Sigmoid colon (tissue), 6 donors: ENCODE measurements at regions not wholly inside any gene's neighbourhood (a gene's known extent, or its start where the extent isn't known, plus 50 kb on each side); places are given as distances from the start of the nearest gene placed in this dataset.

ENCODE experiments used
- DNase-seq: peaks from one replicate; pipeline ENCODE4 v3.0.0-alpha.2; 2019
- H3K27ac ChIP-seq, 4 donors: fragments of 200-600 bp; sonication (generic); one replicate each; pipeline ENCODE4 v1.5.1; 2016 to 2019; ENCODE audit warnings: mild to moderate bottlenecking in 1 of 4
- H3K27me3 ChIP-seq, 3 donors: fragments of 200-600 bp; sonication (generic); one replicate each; pipeline ENCODE4 v1.5.1; 2019; ENCODE audit warnings: mild to moderate bottlenecking in 1 of 3
- H3K36me3 ChIP-seq, 4 donors: fragments of 200-600 bp; sonication (generic); one replicate each; pipeline ENCODE4 v1.5.1; 2016 to 2019
- H3K4me1 ChIP-seq, 4 donors: fragments of 200-600 bp; sonication (generic); one replicate each; pipeline ENCODE4 v1.5.1; 2017 to 2019
- H3K4me3 ChIP-seq, 4 donors: fragments of 200-600 bp; sonication (generic); one replicate each; pipeline ENCODE4 v1.5.1; 2017 to 2019; ENCODE audit warnings: mild to moderate bottlenecking in 2 of 4, moderate library complexity in 1 of 4
- H3K9me3 ChIP-seq, 4 donors: fragments of 200-600 bp in 3 of 4; sonication (generic) in 3 of 4; one replicate each; pipeline versions ENCODE4 v1.5.1 to v1.6.1; 2013 to 2019
- EP300 ChIP-seq, 4 donors: sonication (generic); formaldehyde crosslinking; IDR thresholded peaks; one replicate each; pipeline ENCODE4 v1.6.1; 2017; ENCODE audit warnings: antibody characterized with exemption in 4 of 4
- POLR2A ChIP-seq, 2 donors: fragments of 450-650 bp; IDR thresholded peaks; one replicate each; pipeline ENCODE4 v1.6.1; 2016; ENCODE audit warnings: antibody characterized with exemption in 2 of 2, mild to moderate bottlenecking in 2 of 2, moderate library complexity in 2 of 2
- POLR2AphosphoS5 ChIP-seq, 4 donors: sonication (generic); formaldehyde crosslinking; IDR thresholded peaks; one replicate each; pipeline ENCODE4 v1.6.1; 2017; ENCODE audit warnings: antibody characterized with exemption in 4 of 4
- WGBS, 2 donors: extraction: QIAGEN DNeasy Blood & Tissue Kit; methylation state at CpG; one replicate each; pipeline ENCODE4 v1.1.7; 2013; 5-methylcytosine and 5-hydroxymethylcytosine counted together
- intact Hi-C: fragments of 100-400 bp; cut with DNase I; formaldehyde crosslinking; loops from one replicate; pipeline ENCODE4 v1.15.1; 2023
- TF ChIP-seq, protein P1 (sequence below), 4 experiments: fragments of 450-650 bp in 3 of 4; fragments of 200-600 bp in 1 of 4; IDR thresholded peaks; one replicate each; pipeline ENCODE4 v1.5.1; 2016 to 2019; ENCODE audit warnings: antibody characterized with exemption in 4 of 4, mild to moderate bottlenecking in 3 of 4, moderate library complexity in 2 of 4
- donor health status: healthy with polysubstance abuse.
- donor health status: healthy.

DNA sequence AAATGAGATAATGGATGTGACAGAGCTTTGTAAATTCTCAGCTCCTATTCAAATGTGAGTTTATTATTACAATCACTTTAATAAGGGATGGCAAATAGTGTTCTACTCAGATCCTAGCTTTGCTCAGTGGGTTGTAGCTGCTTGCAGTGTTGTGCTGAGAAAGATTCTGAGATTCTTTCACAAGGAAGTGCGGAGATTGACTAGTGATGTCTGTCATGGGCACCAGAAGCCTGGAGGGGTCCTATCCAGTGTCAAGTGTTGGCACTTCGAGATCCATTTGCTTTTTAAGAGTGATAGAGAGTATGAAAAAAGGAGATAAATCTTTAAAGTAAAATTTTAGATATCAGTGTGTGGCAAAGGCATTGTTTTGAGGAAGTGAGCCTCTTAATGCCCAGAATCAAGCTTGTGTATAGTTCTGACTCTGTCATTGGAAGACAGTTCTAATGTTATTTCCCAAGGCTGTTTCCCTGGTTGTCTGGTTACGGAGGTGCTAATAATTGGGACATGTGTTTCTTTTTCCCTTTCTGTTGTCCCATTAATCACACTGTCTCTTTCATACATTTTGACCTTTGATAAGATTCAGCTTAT is 181.7 kb upstream of the SPRED2 start:
- peaks cover 0 to 9% (median 0%) of the 10 kb centered on the region in 4 donors for H3K4me1 ChIP-seq
- no peak for TF ChIP-seq POLR2A (IDR thresholded peaks at IDR 0.05)
- no peak for TF ChIP-seq POLR2AphosphoS5 (IDR thresholded peaks at IDR 0.05)
- no peak for TF ChIP-seq EP300 (IDR thresholded peaks at IDR 0.05)
- TF ChIP-seq, protein P1, sequence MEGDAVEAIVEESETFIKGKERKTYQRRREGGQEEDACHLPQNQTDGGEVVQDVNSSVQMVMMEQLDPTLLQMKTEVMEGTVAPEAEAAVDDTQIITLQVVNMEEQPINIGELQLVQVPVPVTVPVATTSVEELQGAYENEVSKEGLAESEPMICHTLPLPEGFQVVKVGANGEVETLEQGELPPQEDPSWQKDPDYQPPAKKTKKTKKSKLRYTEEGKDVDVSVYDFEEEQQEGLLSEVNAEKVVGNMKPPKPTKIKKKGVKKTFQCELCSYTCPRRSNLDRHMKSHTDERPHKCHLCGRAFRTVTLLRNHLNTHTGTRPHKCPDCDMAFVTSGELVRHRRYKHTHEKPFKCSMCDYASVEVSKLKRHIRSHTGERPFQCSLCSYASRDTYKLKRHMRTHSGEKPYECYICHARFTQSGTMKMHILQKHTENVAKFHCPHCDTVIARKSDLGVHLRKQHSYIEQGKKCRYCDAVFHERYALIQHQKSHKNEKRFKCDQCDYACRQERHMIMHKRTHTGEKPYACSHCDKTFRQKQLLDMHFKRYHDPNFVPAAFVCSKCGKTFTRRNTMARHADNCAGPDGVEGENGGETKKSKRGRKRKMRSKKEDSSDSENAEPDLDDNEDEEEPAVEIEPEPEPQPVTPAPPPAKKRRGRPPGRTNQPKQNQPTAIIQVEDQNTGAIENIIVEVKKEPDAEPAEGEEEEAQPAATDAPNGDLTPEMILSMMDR (IDR thresholded peaks at IDR 0.05), result no peak
- intact Hi-C loops, result no loop called here
- H3K27me3 ChIP-seq, result no peaks in the 10 kb centered on the region
- no peak overlapping the region for H3K4me3 ChIP-seq
- no peaks in the 10 kb centered on the region for H3K36me3 ChIP-seq
- WGBS, 2 donors, result 84 to 90% methylated on average over 3 of the region's 3 CpGs
- no peaks in the 10 kb centered on the region for H3K9me3 ChIP-seq
- DNase-seq, result no peak
- H3K27ac ChIP-seq, result no peak overlapping the region

DNA sequence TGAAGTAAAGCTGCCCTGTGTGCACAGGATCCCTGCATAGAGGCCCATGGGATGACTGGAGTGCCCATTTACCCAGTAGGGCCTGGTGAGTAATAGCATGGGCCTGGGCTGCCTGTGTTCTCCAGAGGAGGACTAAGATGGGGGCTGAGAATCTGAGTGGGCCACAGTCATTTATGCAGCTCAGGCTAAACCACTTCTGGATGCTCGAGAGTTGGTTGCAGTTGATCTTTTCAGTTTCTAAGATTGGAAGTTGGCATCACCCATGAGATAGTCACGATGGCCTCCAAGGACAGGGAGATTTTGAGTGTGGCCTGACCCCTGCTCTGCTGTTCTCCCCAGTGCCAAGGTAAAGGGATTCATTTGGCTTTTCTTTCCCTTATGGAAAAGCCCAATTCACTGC is 179.1 kb upstream of the SPRED2 start:
- no peak overlapping the region for H3K27ac ChIP-seq
- no peaks in the 10 kb centered on the region for H3K27me3 ChIP-seq
- no peak overlapping the region for H3K4me3 ChIP-seq
- intact Hi-C loops, result no loop called here
- no peaks in the 10 kb centered on the region for H3K9me3 ChIP-seq
- no peaks in the 10 kb centered on the region for H3K36me3 ChIP-seq
- peaks cover 0 to 14% (median under 1%) of the 10 kb centered on the region in 4 donors for H3K4me1 ChIP-seq
- 85 to 88% methylated on average over 2 of the region's 2 CpGs for WGBS, 2 donors
- no peak for DNase-seq
- TF ChIP-seq POLR2A (IDR thresholded peaks at IDR 0.05), result no peak
- TF ChIP-seq EP300 (IDR thresholded peaks at IDR 0.05), result no peak
- TF ChIP-seq POLR2AphosphoS5 (IDR thresholded peaks at IDR 0.05), result no peak
- TF ChIP-seq, protein P1 (IDR thresholded peaks at IDR 0.05), result no peak

DNA sequence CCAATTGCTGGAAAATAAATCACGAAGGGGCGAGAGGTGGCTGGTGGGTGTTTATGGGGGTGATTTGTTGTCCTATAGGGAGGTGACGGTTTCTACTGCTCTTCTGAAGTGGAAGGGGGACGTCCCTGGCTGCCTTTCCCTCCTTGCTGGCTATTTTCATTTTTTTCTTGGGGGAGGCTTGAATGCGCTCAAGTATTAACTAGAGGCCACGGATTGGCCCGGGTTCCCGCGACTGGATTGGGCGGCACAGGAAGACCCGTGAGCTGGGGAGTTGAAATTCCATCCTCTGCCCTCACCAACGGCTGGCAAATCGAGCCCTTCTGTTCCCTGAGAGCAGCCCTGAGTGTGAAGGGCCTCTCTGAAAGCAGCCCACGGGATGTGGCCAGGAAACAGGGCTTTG is 176.5 kb upstream of the SPRED2 start:
- intact Hi-C loops, result no loop called here
- no peaks in the 10 kb centered on the region for H3K36me3 ChIP-seq
- no peak for DNase-seq
- H3K4me1 ChIP-seq, result peaks cover 0 to 36% (median 22%) of the 10 kb centered on the region in 4 donors
- no peaks in the 10 kb centered on the region for H3K27me3 ChIP-seq
- H3K4me3 ChIP-seq, result no peak overlapping the region
- no peak overlapping the region for H3K27ac ChIP-seq
- TF ChIP-seq POLR2A (IDR thresholded peaks at IDR 0.05) (no peak), EP300 (IDR thresholded peaks at IDR 0.05) (no peak), POLR2AphosphoS5 (IDR thresholded peaks at IDR 0.05) (no peak)
- TF ChIP-seq, protein P1 (IDR thresholded peaks at IDR 0.05), result no peak
- H3K9me3 ChIP-seq, result no peaks in the 10 kb centered on the region
- 75 to 80% methylated on average over 14 of the region's 14 CpGs for WGBS, 2 donors

DNA sequence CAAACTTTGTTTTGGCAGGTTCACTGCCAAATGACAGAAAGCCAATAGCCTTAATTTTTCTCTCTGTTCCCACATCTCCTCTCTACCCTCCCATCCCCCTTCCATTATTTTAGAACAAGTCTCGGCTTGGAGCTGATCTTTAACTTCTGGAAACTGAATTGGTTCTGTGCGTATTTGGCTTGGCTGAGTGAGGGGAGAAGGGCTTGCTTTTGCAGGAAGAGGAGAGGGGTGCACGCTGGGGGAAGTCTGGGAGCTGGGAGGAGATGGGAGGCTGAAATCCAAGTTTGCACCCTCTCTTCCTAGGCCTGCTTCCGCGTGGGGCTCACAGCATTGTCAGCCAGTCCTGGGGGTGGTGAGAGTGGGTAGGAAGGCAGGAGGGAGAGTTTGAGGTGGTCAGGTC is 176.1 kb upstream of the SPRED2 start:
- H3K4me3 ChIP-seq, result no peak overlapping the region
- WGBS, 2 donors, result 42 to 65% methylated on average over 5 of the region's 5 CpGs
- no peak overlapping the region for H3K27ac ChIP-seq
- no peaks in the 10 kb centered on the region for H3K27me3 ChIP-seq
- no peaks in the 10 kb centered on the region for H3K36me3 ChIP-seq
- no peak for DNase-seq
- intact Hi-C loops, result no loop called here
- H3K9me3 ChIP-seq, result no peaks in the 10 kb centered on the region
- TF ChIP-seq POLR2AphosphoS5 (IDR thresholded peaks at IDR 0.05) (no peak), EP300 (IDR thresholded peaks at IDR 0.05) (no peak), POLR2A (IDR thresholded peaks at IDR 0.05) (no peak)
- TF ChIP-seq, protein P1 (IDR thresholded peaks at IDR 0.05), result no peak
- peaks cover 0 to 41% (median 23%) of the 10 kb centered on the region in 4 donors for H3K4me1 ChIP-seq
